ENCODE measurements at regions not wholly inside any gene's neighbourhood (a gene's known extent, or its start where the extent isn't known, plus 50 kb on each side); places are given as distances from the start of the nearest gene placed in this dataset.
A peak's percentile ranks its signal among the peaks of the same experiment; 100 is the strongest.

- DNase-seq (peak; percentile 65 to 82), FAIRE-seq (no peak)
- H3K4me3 ChIP-seq (ENCODE audit: low read depth in 1 of 3, low read length in 3 of 3): no peak overlapping the region
- H3K27ac ChIP-seq (ENCODE audit: low read depth in 1 of 3, low read length in 2 of 3): peak overlapping the region in 1 of 3 donors; percentile 75
- 24 to 44% (median 34%) methylated on average over 4 of the region's 4 CpGs for WGBS, 3 donors
- no peaks in the 10 kb centered on the region for H3K36me3 ChIP-seq (ENCODE audit: control insufficient read depth in 3 of 3, insufficient read depth in 2 of 3, low read depth in 1 of 3, low read length in 3 of 3)
- peaks cover 0 to 9% of the 10 kb centered on the region in 2 donors for H3K9me3 ChIP-seq (ENCODE audit: control insufficient read depth in 2 of 2, insufficient read depth in 1 of 2, low read depth in 1 of 2, low read length in 1 of 2)
- peaks cover 0 to 9% (median 0%) of the 10 kb centered on the region in 3 donors for H3K27me3 ChIP-seq (ENCODE audit: control insufficient read depth in 3 of 3, insufficient read depth in 3 of 3, low read length in 3 of 3)
- H3K4me1 ChIP-seq (ENCODE audit: control insufficient read depth in 3 of 3, insufficient read depth in 2 of 3, low read depth in 1 of 3, low read length in 2 of 3): peaks cover 0 to 4% (median 0%) of the 10 kb centered on the region in 3 donors
Observed at GRCh38 chr6:2542858-2543218, 207.9 kb downstream of the MYLK4 start.

- peaks cover 0 to 9% (median 0%) of the 10 kb centered on the region in 3 donors for H3K27me3 ChIP-seq (ENCODE audit: control insufficient read depth in 3 of 3, insufficient read depth in 3 of 3, low read length in 3 of 3)
- no peaks in the 10 kb centered on the region for H3K36me3 ChIP-seq (ENCODE audit: control insufficient read depth in 3 of 3, insufficient read depth in 2 of 3, low read depth in 1 of 3, low read length in 3 of 3)
- peaks cover 0 to 4% (median 0%) of the 10 kb centered on the region in 3 donors for H3K4me1 ChIP-seq (ENCODE audit: control insufficient read depth in 3 of 3, insufficient read depth in 2 of 3, low read depth in 1 of 3, low read length in 2 of 3)
- 66 to 82% (median 68%) methylated on average over 8 of the region's 8 CpGs for WGBS, 3 donors
- peak overlapping the region in 1 of 3 donors; percentile 75 for H3K27ac ChIP-seq (ENCODE audit: low read depth in 1 of 3, low read length in 2 of 3)
- H3K4me3 ChIP-seq (ENCODE audit: low read depth in 1 of 3, low read length in 3 of 3): no peak overlapping the region
- DNase-seq (no peak), FAIRE-seq (no peak)
- H3K9me3 ChIP-seq (ENCODE audit: control insufficient read depth in 2 of 2, insufficient read depth in 1 of 2, low read depth in 1 of 2, low read length in 1 of 2): peaks cover 0 to 9% of the 10 kb centered on the region in 2 donors
Observed at GRCh38 chr6:2542101-2542857, 208.4 kb downstream of the MYLK4 start.

- no peaks in the 10 kb centered on the region for H3K4me1 ChIP-seq (ENCODE audit: control insufficient read depth in 3 of 3, insufficient read depth in 2 of 3, low read depth in 1 of 3, low read length in 2 of 3)
- H3K4me3 ChIP-seq (ENCODE audit: low read depth in 1 of 3, low read length in 3 of 3): no peak overlapping the region
- FAIRE-seq (no peak), DNase-seq (peak in 1 of 2 donors; percentile 42)
- H3K27me3 ChIP-seq (ENCODE audit: control insufficient read depth in 3 of 3, insufficient read depth in 3 of 3, low read length in 3 of 3): peaks cover 0 to 6% (median 2%) of the 10 kb centered on the region in 3 donors
- WGBS, 3 donors: 64 to 90% (median 83%) methylated on average over 6 of the region's 6 CpGs
- H3K9me3 ChIP-seq (ENCODE audit: control insufficient read depth in 2 of 2, insufficient read depth in 1 of 2, low read depth in 1 of 2, low read length in 1 of 2): no peaks in the 10 kb centered on the region
- H3K36me3 ChIP-seq (ENCODE audit: control insufficient read depth in 3 of 3, insufficient read depth in 2 of 3, low read depth in 1 of 3, low read length in 3 of 3): no peaks in the 10 kb centered on the region
- H3K27ac ChIP-seq (ENCODE audit: low read depth in 1 of 3, low read length in 2 of 3): no peak overlapping the region
Observed at GRCh38 chr6:2536451-2536850, 214.3 kb downstream of the MYLK4 start.

- 79 to 86% (median 82%) methylated on average over 8 of the region's 8 CpGs for WGBS, 3 donors
- Histone ChIP-seq H3K27ac (ENCODE audit: low read depth in 1 of 3, low read length in 2 of 3) (no peak overlapping the region), H3K4me1 (ENCODE audit: control insufficient read depth in 3 of 3, insufficient read depth in 2 of 3, low read depth in 1 of 3, low read length in 2 of 3) (no peaks in the 10 kb centered on the region), H3K4me3 (ENCODE audit: low read depth in 1 of 3, low read length in 3 of 3) (no peak overlapping the region), H3K27me3 (ENCODE audit: control insufficient read depth in 3 of 3, insufficient read depth in 3 of 3, low read length in 3 of 3) (peaks cover 0 to 6% (median 2%) of the 10 kb centered on the region in 3 donors), H3K9me3 (ENCODE audit: control insufficient read depth in 2 of 2, insufficient read depth in 1 of 2, low read depth in 1 of 2, low read length in 1 of 2) (no peaks in the 10 kb centered on the region), H3K36me3 (ENCODE audit: control insufficient read depth in 3 of 3, insufficient read depth in 2 of 3, low read depth in 1 of 3, low read length in 3 of 3) (no peaks in the 10 kb centered on the region)
- DNase-seq (no peak), FAIRE-seq (no peak)
Observed at GRCh38 chr6:2535506-2535905, 215.2 kb downstream of the MYLK4 start.

GRCh38 chr6:2534406-2535042 lies 216.2 kb downstream of the MYLK4 start:
- no peaks in the 10 kb centered on the region for H3K36me3 ChIP-seq (ENCODE audit: control insufficient read depth in 3 of 3, insufficient read depth in 2 of 3, low read depth in 1 of 3, low read length in 3 of 3)
- H3K27ac ChIP-seq (ENCODE audit: low read depth in 1 of 3, low read length in 2 of 3): no peak overlapping the region
- DNase-seq: no peak
- WGBS, 3 donors: 51 to 72% (median 67%) methylated on average over 5 of the region's 5 CpGs
- FAIRE-seq: no peak
- no peak overlapping the region for H3K4me3 ChIP-seq (ENCODE audit: low read depth in 1 of 3, low read length in 3 of 3)
- no peaks in the 10 kb centered on the region for H3K4me1 ChIP-seq (ENCODE audit: control insufficient read depth in 3 of 3, insufficient read depth in 2 of 3, low read depth in 1 of 3, low read length in 2 of 3)
- H3K27me3 ChIP-seq (ENCODE audit: control insufficient read depth in 3 of 3, insufficient read depth in 3 of 3, low read length in 3 of 3): peaks cover 0 to 6% (median 2%) of the 10 kb centered on the region in 3 donors
- no peaks in the 10 kb centered on the region for H3K9me3 ChIP-seq (ENCODE audit: control insufficient read depth in 2 of 2, insufficient read depth in 1 of 2, low read depth in 1 of 2, low read length in 1 of 2)

GRCh38 chr6:2531426-2532215 lies 219.1 kb downstream of the MYLK4 start:
- Histone ChIP-seq H3K9me3 (ENCODE audit: control insufficient read depth in 2 of 2, insufficient read depth in 1 of 2, low read depth in 1 of 2, low read length in 1 of 2) (no peaks in the 10 kb centered on the region), H3K27ac (ENCODE audit: low read depth in 1 of 3, low read length in 2 of 3) (no peak overlapping the region), H3K4me1 (ENCODE audit: control insufficient read depth in 3 of 3, insufficient read depth in 2 of 3, low read depth in 1 of 3, low read length in 2 of 3) (no peaks in the 10 kb centered on the region), H3K36me3 (ENCODE audit: control insufficient read depth in 3 of 3, insufficient read depth in 2 of 3, low read depth in 1 of 3, low read length in 3 of 3) (no peaks in the 10 kb centered on the region), H3K27me3 (ENCODE audit: control insufficient read depth in 3 of 3, insufficient read depth in 3 of 3, low read length in 3 of 3) (peaks cover 0 to 2% (median 0%) of the 10 kb centered on the region in 3 donors), H3K4me3 (ENCODE audit: low read depth in 1 of 3, low read length in 3 of 3) (no peak overlapping the region)
- FAIRE-seq (no peak), DNase-seq (no peak)
- WGBS, 3 donors: 71 to 87% (median 81%) methylated on average over 6 of the region's 6 CpGs

GRCh38 chr6:2529211-2529719 lies 221.5 kb downstream of the MYLK4 start:
- no peaks in the 10 kb centered on the region for H3K4me1 ChIP-seq (ENCODE audit: control insufficient read depth in 3 of 3, insufficient read depth in 2 of 3, low read depth in 1 of 3, low read length in 2 of 3)
- no peak overlapping the region for H3K4me3 ChIP-seq (ENCODE audit: low read depth in 1 of 3, low read length in 3 of 3)
- H3K27ac ChIP-seq (ENCODE audit: low read depth in 1 of 3, low read length in 2 of 3): no peak overlapping the region
- peaks cover 0 to 2% (median 0%) of the 10 kb centered on the region in 3 donors for H3K27me3 ChIP-seq (ENCODE audit: control insufficient read depth in 3 of 3, insufficient read depth in 3 of 3, low read length in 3 of 3)
- no peaks in the 10 kb centered on the region for H3K36me3 ChIP-seq (ENCODE audit: control insufficient read depth in 3 of 3, insufficient read depth in 2 of 3, low read depth in 1 of 3, low read length in 3 of 3)
- WGBS, 3 donors: 56 to 68% (median 65%) methylated on average over 7 of the region's 7 CpGs
- FAIRE-seq (no peak), DNase-seq (no peak)
- H3K9me3 ChIP-seq (ENCODE audit: control insufficient read depth in 2 of 2, insufficient read depth in 1 of 2, low read depth in 1 of 2, low read length in 1 of 2): peaks cover 0 to 5% of the 10 kb centered on the region in 2 donors

GRCh38 chr6:2528156-2528555 lies 222.6 kb downstream of the MYLK4 start:
- Histone ChIP-seq H3K4me3 (ENCODE audit: low read depth in 1 of 3, low read length in 3 of 3) (no peak overlapping the region), H3K27me3 (ENCODE audit: control insufficient read depth in 3 of 3, insufficient read depth in 3 of 3, low read length in 3 of 3) (no peaks in the 10 kb centered on the region), H3K27ac (ENCODE audit: low read depth in 1 of 3, low read length in 2 of 3) (no peak overlapping the region), H3K36me3 (ENCODE audit: control insufficient read depth in 3 of 3, insufficient read depth in 2 of 3, low read depth in 1 of 3, low read length in 3 of 3) (no peaks in the 10 kb centered on the region), H3K9me3 (ENCODE audit: control insufficient read depth in 2 of 2, insufficient read depth in 1 of 2, low read depth in 1 of 2, low read length in 1 of 2) (peaks cover 0 to 8% of the 10 kb centered on the region in 2 donors), H3K4me1 (ENCODE audit: control insufficient read depth in 3 of 3, insufficient read depth in 2 of 3, low read depth in 1 of 3, low read length in 2 of 3) (no peaks in the 10 kb centered on the region)
- 72 to 75% (median 72%) methylated on average over 4 of the region's 4 CpGs for WGBS, 3 donors
- FAIRE-seq: no peak
- no peak for DNase-seq
